Fibroblast of skin of right quadriceps (primary cell): ENCODE measurements at regions not wholly inside any gene's neighbourhood (a gene's known extent, or its start where the extent isn't known, plus 50 kb on each side); places are given as distances from the start of the nearest gene placed in this dataset.

Experiments used
- DNase-seq: peaks from one replicate; pipeline ENCODE4 v3.0.0-alpha.2; 2013

DNA sequence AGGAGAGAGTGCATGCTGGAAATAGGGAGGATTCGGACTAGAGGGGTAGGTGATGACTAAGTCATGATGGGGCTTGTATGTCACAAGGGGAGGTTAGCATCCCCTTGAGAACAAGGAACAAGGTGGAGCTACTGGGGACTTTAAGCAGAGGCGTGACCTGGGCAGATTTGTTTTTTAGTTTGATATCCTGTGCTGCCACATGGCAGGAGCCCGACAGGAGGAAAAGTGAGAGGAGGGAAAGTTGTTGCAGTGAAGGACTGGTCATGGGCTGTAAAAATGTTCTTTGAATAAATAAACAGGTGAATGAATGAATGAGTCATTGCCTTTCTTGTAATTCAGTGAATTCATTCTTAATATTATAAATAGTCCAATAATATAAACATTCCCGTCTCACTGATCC lies 365.1 kb upstream of the CDH5 start:
- no peak for DNase-seq

DNA sequence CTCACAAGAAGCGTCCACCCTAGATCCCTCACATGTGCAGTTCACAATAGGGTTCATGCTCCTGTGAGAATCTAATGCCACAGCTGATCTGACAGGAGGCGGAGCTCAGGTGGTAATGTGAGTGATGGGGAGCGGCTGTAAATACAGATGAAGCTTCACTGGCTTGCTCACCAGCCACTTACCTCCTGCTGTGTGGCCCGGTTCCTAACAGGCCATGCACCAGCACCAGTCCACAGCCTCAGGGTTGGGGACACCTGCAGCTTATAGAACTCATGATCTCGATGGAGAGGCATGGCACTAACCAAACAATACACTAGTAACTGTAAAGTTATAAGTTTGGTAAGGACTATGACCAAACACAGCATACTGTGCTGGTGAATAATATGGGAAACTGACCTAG lies 368.0 kb upstream of the CDH5 start:
- no peak for DNase-seq

DNA sequence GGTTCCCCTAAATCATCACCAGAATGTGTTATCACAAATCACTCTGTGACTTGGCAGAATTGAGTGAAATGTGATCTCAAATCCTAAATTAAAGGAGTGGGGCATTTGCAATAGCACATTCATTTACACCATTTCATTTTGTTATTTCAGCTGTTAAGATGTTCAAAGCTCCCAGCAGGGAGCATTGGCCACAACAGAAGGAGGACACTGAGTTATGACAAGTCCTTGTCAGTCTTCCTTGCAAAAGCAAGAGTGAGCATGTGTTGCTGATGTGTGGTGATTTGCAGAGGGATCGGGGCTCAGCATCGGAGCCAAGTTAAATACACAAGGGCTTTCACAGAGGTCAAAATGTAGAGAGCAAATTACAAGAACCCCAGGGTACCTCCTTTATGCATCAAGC lies 372.2 kb upstream of the CDH5 start:
- DNase-seq = peak; percentile 23

DNA sequence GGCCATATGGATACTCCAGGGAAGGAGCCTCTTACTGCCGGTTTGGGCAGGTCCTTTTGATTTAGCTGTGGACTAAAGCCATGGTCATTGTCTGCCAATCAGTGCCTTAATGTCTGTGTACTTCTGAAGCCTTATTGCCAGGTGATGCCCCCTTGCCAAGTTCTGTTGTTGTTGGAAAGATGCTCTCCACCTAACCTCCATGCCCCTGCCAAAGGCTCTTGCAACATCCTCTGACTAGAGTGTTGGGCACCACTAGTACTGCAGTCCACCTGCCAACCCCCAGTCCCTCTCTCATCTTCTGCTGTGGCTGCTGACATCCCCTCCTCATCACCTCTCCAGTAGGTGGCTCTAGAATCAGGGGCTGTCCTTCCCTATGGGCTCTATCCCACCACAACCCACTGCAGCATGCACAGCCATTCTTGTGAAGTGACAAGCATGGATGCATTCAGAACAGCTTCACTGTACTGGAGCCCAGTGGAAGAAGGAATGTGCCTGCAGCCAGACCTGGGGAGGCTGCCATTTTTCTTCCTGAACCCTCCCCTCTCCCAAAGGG lies 375.3 kb upstream of the CDH5 start:
- no peak for DNase-seq

DNA sequence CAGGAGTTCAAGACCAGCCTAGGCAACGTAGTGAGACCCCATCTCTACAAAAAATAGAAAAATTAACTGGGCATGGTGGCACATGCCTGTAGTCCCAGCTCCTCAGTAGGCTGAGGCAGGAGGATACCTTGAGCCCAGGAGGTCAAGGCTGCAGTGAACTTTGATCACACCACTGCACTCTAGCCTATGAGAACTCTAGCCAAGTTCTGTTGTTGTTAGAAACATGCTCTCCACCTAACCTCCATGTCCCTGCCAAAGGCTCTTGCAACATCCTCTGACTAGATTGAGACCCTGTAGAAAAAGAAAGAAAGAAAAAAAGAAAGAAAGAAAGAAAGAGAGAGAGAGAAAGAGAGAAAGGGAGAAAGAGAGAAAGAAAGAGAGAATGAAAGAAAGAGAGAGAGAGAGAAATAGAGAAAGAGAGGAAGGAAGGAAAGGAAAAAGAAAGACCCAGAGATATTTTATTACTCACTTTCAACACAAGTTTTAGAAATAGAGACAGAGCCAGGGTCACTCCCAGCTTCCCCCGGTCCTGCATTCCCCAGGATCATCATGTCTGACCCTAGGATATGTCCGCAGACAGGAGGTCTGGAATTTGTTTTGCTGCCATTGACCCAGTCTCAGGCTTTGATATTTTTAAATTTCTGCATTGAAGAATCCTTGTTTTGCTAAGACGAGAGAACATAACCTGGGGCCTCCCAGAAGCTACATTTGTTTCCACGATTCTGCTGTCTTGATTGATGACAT lies 376.5 kb upstream of the CDH5 start:
- DNase-seq = no peak

DNA sequence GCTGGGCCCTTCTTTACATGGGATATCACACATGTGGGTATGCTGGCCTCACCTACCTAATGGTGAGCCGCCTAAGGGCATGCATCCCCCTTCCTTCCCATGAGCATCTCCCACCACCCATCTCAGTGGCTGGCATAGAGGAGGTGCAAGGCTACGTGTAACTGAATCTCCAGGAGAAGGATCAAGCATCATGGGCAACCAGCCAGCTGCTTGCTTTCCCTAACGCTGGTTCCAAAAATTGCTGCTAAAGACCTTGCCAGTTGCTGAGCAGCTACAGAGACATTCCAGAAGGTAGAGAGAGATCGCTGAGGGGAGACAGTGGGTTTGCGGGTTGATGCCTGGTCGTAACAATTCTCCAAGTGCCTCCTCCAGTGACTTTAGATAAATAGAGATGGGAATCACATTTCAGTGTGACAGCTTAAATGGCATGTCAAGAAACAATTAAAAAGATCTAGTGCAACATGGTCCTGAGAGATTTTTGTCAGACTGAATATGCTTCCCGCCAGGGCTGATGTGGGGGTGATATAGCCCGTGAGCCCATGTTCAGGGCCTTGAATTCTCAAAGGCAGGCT lies 378.4 kb upstream of the CDH5 start:
- DNase-seq = no peak

DNA sequence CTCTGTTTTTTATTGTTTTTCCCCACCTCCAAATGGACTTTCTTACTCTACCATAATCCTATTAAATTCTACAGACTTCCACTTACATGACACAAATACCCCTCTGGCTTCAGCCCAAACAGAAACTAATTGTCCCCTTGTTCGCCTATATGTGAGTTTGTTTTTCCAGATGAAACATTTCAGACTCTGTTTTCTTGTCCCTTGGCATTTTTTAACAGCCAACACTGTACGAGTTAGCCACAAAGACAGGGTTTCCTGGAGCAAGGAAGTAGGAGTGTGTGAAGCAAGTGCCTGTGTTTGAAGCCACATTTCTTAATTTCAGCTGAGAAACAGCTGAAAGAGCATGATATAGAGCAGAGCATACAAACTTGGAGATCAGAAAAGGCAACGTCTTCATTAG lies 382.2 kb upstream of the CDH5 start:
- no peak for DNase-seq

DNA sequence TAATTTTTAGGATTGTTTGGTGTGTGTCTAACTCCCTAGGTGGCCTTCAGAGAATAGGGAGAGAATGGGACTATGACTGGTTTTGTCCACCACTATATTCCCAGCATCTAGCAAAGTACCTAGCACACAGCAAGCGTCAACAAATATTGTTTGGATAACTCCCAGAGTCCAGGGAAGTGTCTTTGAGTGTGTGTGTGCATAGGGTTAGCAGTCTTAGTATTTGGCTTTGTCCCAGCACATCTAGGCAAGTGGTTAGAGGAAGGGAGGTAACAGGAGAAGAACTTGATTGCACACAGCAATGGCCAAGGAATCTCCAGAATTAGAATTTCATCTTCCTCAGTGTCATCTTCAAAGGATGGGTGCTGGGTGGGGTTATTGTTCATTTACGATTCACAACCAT lies 385.4 kb upstream of the CDH5 start:
- no peak for DNase-seq

DNA sequence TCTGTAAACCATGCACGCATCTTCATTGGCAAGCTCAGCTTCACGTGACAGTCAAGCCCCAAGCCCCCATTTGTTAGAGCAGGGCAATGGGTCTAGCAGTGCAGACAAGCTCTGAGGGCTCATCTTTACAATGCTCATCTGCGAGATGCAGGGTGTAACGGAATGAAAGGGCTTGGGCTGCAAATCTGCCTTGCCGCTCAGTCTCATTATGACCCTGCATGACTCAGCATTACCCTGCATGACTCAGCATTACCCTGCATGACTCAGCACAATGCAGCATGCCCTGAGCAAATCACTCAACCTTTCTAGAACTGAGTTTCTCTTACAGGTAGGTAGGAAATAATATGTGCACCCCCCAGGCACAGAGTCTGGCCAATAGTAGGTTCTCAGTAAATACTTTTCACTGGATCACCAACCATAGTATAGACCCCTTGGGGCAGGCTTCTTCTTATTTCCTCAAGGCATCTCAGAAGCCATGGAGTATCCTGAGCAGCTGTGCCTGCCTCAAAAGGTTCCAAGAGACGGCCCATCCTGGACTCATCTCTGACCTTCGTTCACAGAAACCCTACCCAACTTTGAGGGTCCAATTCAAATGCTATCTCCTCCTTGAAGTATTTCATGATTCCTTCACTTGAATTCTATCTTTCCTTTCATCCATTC lies 391.3 kb upstream of the CDH5 start:
- peak; percentile 87 for DNase-seq

DNA sequence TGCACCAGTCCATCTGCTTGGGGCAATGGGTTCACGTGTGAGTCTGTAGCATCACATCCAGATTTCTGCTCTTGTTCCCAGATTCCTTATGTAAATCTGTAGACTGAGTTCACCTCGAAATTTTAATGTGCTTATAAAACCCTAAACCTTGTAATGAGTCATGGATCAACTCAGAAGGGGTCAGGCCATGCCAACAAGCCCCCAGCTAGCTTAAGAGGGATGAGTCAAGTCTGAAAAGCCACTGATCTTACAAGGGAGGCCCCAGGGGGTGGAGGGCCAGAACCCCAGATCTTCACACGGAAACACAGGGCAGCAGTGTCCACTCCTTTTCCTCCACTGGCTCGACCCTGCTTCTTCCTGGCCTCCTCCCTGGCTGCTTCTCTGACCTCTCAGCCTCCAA lies 399.1 kb upstream of the CDH5 start:
- peak; percentile 64 for DNase-seq

DNA sequence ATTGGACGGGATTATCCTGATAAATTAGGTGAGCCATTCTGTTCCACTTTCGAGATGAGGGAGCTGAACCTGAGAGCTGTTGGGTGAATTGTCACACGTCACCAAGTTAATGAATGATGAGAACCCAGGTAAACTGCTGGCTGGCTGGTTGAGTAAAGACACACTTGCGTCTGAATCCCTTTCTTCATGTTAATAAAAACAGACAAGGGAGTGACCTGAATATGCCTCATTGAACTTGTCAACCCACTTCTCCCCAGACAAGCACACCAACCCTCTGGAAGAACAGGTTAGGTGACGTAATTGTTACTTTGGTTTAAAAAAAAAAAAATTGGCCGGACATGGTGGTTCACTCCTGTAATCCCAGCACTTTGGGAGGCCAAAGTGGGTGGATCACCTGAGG lies 400.9 kb upstream of the CDH5 start:
- DNase-seq = no peak

DNA sequence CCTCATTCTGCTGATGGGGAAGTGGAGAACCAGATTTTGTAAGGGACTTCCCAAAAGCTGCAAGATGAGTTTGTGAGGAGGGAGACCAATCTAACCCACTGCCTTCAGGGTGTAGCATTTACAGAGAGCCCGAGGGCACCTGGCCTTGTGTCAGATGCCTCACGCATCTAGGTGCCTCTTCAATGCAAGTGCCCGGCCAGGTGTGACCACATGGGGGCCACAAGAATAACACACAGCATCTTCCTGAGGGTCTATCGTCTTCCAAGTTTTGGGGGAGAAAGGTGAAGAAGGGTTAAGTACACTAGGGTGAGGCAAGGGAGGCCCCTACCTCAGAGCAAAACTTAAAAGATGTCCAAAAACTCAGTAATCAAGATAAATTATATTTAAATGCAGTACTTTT lies 401.7 kb upstream of the CDH5 start:
- no peak for DNase-seq

DNA sequence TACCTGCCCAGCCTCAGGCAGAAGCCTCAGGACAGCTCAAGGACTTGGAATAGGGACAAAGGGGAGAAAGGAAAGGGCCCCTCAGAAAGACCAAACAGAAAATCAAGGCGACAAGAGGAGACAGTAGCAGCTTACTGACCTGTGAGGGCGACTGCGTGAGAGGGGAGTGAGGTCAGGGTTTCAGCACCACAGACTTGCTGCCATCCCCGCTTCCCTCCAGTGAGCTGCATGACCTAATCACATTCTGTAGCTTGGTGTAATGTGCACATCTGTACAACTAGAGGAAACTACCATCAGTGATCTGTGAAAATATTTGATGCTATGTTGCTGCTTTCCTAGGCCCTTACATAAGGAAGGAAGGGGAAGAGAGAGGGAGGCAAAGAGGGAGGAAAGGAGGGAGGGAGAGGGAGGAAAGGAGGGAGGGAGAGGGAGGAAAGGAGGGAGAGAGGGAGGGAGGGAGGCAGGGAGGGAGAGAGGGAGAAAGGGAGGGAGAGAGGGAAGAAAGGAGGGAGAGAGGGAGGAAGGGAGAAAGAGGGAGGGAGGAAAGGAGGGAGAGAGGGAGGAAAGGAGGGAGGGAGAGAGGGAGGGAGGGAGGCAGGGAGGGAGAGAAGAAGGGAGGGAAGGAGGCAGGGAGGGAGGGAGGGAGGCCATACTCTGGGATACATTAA lies 404.9 kb upstream of the CDH5 start:
- peak; percentile 17 for DNase-seq

DNA sequence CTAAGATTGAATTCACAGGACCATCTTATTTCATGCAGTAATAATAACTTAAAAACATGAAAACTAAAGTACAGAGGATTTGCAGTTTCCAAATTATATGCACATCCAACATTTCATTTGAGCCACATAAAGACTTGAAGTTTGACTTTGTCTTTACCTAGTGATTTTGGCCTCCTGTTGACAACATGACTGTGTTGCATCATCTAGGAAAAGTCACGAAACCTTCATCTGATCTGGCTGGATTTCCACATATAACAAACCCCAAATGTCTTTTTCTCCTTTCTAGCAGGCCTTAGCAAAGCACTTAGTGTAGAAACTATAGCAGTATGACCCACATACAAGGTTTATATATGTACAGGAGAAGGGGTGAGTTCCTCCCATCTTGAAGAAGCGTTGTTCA lies 406.5 kb upstream of the CDH5 start:
- DNase-seq = peak; percentile 23

DNA sequence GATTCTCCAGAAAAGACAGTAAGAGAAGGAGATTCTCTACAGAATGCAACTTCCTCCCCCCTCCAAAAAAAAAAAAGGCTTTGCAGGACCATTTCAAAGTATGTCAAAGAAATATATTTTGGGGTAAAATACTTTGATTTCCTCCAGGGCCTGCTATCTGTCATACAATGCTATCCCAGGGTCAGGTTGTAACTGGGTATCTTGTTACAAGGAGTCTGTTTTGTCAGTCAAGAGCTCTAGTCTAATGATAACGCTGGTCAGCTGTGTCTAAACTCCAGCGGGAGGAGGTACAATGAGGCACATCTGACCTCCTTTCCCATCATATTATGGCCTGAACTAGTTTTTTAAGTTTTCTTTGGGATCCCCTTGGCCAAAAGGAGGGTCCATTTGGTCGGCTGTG lies 408.4 kb upstream of the CDH5 start:
- no peak for DNase-seq

DNA sequence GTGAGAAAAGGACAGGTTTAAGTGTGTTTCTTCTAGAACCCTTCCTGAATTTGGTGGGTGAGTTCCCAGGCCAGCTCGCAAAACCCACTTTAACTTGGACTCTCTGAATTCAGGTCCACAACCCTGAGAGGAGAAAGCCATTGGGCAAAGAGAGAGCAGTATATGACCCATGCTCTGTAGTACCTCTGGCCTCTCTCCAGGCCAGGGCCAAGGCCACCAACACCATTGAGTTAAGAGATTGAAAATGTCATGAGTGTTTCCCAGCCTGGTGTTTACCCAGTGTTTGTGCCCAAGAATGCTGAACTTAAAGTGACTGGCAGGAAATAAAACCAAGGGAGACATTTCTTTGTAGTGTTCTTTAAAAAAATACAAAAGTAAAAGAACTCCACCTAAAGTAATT lies 410.4 kb upstream of the CDH5 start:
- no peak for DNase-seq

DNA sequence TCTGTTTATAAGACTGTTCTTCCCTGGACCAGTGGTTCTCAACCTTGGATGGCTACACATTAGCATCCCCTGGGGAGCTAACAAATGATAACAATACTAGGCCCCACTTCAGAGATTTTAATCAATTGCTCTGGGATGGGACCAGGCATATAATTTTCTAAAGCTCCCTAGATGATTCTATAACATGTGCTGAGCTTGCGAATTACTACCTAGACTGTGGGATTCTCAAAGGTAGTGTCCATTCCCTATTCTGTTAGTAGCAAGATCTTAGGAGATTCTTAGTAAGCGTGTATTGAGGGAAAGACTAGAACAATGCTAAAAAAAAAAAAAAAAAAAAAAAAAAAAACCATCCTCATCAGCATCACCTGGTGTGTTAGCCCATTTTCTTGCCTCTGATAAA lies 412.0 kb upstream of the CDH5 start:
- DNase-seq = no peak

DNA sequence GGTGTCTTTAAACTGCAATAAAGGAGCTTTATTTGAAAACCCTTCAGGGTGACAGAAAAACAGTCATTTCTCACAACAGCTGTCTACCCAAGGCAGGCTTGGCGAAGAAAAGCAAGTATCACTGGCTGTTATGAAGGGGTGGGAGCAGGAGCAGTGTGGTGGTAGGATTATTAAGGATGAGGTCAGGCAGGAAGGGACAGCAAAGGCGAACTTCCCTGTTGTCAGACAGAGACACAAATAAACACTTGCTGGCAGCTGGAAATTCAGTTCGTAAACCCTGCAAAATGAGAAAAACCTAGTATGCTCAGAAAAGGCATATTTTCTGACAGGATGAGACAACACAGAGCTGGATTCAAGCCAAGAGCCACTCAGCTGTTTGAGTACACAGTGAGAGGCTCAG lies 416.3 kb upstream of the CDH5 start:
- DNase-seq = peak; percentile 10

DNA sequence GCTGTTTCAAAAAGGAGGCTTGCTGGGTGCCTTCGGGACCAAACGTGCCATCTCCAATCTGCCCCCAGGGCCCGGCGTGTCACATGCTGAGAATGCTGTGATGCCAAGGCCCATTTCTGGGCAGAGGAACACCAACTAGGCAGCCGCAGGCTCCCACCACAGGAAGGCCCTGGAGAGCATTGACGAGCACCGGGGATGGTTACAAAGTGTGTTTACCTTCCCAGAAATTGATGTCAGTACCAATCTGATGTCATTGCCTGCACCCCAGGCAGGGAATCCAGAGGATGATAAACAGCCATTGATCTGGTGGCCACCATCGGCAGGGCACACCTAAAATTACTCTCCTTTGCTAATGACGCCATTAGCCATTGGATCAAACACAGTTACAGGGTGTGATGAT lies 418.1 kb upstream of the CDH5 start:
- DNase-seq = no peak

DNA sequence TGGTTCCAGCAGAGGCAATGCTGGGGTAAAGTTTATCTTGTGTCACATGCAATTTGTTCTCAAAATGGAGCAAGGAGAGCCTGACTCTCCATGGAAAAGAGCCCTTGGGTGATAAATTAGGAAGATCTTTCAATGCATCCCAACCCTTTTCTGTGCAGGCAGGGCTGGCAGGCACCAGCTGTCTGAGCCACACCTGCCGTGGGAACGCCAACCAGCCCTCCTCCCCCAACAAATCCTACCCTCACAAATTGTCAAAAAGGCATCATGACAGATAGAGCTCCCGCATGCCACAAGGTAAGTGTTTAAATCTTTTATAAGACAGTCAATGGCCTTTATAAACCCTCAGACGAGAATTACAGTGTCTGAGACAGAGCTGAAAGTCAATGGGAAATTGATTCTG lies 418.5 kb upstream of the CDH5 start:
- no peak for DNase-seq

DNA sequence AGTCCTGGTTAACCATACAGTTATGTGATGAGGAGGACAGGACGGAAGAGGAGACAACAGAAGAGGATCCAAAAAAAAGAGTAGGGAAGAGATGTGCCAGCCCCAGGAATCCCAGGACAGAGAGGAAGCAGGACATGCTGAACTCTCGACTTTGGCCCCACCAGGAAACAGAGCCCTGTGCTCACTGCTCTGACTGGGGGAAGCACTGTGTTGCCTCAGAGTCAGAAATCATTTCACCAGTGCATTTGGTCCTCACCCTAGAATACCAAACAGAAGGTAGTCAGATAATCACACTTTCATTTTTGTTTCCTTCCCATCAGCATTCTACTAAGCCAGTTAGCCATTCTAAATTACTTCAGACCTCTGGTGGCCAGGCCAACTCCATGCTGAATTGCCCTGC lies 421.0 kb upstream of the CDH5 start:
- DNase-seq = no peak

DNA sequence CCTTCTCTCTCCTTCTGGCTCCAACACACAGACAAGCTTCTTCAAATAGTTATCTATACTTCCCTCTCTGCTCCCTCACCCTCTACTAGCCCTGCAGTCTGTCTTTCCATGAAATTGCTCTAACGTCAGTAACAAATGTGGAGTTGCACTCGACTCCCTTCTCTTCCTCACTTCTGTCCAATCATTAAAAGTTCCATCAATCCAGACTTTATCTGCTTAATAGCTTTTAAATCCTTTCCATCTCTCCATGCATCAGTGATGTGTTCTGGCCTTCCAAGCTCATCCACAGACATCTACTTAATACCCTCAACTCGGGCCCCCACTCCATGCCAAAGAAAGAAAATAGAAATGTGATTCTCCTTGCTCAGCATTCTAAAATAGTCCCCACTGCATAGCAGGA lies 422.1 kb upstream of the CDH5 start:
- no peak for DNase-seq

DNA sequence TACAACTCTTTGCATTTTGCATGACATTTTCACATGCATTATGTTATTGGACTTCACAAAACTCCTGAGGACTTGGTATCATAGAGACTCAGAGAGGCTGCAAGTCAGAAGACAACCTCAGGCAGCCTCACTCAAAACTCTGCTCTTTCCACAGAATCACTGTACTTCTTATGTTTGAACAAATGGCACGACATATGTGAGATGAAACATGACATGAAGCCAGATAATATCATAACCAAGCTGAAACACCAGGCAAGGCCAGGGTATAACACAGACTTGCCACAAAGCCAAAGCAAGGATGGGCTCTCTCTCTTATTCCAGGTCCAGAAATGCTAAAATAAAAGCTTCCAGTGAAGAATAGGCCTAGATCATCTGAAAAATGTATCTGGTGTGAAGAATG lies 425.8 kb upstream of the CDH5 start:
- DNase-seq = no peak

DNA sequence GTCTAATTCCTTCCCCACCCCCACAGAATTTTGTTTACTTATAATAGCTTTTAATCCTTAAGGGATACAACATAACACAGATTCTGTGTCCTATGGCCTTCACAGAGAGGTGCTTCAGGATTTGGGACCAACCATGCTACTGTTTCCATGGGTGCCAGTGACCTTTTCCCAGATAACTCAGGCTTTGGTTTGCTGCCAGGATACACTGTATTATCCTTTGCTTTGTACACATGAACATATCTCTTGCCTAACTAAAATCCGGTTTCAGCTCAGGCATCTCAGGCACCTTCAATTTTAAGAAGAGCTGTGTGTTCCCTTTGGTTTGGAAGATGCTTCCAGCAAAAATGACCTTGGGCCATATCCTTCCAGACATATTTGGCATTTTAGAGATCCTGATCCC lies 428.4 kb upstream of the CDH5 start:
- DNase-seq = no peak
